AG09309 (cell line): ENCODE measurements at regions not wholly inside any gene's neighbourhood (a gene's known extent, or its start where the extent isn't known, plus 50 kb on each side); places are given as distances from the start of the nearest gene placed in this dataset.

Source experiments
- DNase-seq: peaks from one replicate; pipeline ENCODE4 v3.0.0-alpha.2; 2010; ENCODE audit warnings: low read depth
- H3K4me3 ChIP-seq: 2 replicates; pipeline ENCODE4 v1.5.1; 2011; ENCODE audit warnings: mild to moderate bottlenecking, low read depth, low read length, moderate library complexity; ENCODE audit not compliant: control insufficient read depth
- CTCF ChIP-seq: IDR thresholded peaks from 2 replicates; pipeline ENCODE4 v1.5.1; 2011; ENCODE audit warnings: mild to moderate bottlenecking, low read depth, low read length, inconsistent platforms; ENCODE audit not compliant: insufficient read depth, control insufficient read depth; ENCODE audit errors: missing control alignments

- DNase-seq, result no peak
- no peak overlapping the region for H3K4me3 ChIP-seq
- no peak for TF ChIP-seq CTCF
Observed at GRCh38 chr12:58728397-58728796, 191.9 kb downstream of the LRIG3 start.

- no peak for TF ChIP-seq CTCF
- DNase-seq, result no peak
- H3K4me3 ChIP-seq, result no peak overlapping the region
Observed at GRCh38 chr12:58731096-58731495, 189.2 kb downstream of the LRIG3 start.

GRCh38 chr12:58732894-58733293 lies 187.4 kb downstream of the LRIG3 start:
- TF ChIP-seq CTCF, result no peak
- no peak overlapping the region for H3K4me3 ChIP-seq
- no peak for DNase-seq

GRCh38 chr12:58741226-58741625 lies 179.1 kb downstream of the LRIG3 start:
- no peak for TF ChIP-seq CTCF
- no peak for DNase-seq
- H3K4me3 ChIP-seq, result no peak overlapping the region

- DNase-seq, result no peak
- no peak overlapping the region for H3K4me3 ChIP-seq
- TF ChIP-seq CTCF, result no peak
Observed at GRCh38 chr12:58745348-58746125, 174.8 kb downstream of the LRIG3 start.

GRCh38 chr12:58747533-58747932 lies 172.8 kb downstream of the LRIG3 start:
- no peak overlapping the region for H3K4me3 ChIP-seq
- DNase-seq, result no peak
- no peak for TF ChIP-seq CTCF

- no peak for TF ChIP-seq CTCF
- peak; percentile 90 for DNase-seq
- no peak overlapping the region for H3K4me3 ChIP-seq
Observed at GRCh38 chr12:58750484-58750883, 169.8 kb downstream of the LRIG3 start.
